ENCODE measurements at regions not wholly inside any gene's neighbourhood (a gene's known extent, or its start where the extent isn't known, plus 50 kb on each side); places are given as distances from the start of the nearest gene placed in this dataset.

- TF ChIP-seq, protein P1, sequence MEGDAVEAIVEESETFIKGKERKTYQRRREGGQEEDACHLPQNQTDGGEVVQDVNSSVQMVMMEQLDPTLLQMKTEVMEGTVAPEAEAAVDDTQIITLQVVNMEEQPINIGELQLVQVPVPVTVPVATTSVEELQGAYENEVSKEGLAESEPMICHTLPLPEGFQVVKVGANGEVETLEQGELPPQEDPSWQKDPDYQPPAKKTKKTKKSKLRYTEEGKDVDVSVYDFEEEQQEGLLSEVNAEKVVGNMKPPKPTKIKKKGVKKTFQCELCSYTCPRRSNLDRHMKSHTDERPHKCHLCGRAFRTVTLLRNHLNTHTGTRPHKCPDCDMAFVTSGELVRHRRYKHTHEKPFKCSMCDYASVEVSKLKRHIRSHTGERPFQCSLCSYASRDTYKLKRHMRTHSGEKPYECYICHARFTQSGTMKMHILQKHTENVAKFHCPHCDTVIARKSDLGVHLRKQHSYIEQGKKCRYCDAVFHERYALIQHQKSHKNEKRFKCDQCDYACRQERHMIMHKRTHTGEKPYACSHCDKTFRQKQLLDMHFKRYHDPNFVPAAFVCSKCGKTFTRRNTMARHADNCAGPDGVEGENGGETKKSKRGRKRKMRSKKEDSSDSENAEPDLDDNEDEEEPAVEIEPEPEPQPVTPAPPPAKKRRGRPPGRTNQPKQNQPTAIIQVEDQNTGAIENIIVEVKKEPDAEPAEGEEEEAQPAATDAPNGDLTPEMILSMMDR (conservative IDR thresholded peaks at IDR 0.05; ENCODE audit: low read length), result no peak
- no peak for TF ChIP-seq EZH2phosphoT487 (IDR thresholded peaks at IDR 0.05; ENCODE audit: borderline replicate concordance, low read depth, low read length)
These were observed 393.5 kb upstream of the JARID2 start for GRCh38 chr6:14852375-14852774.
